ENCODE measurements at regions not wholly inside any gene's neighbourhood (a gene's known extent, or its start where the extent isn't known, plus 50 kb on each side); places are given as distances from the start of the nearest gene placed in this dataset.

GRCh38 chr20:22412977-22413868 is 171.1 kb downstream of the FOXA2 start:
- TF ChIP-seq HCFC1 (IDR thresholded peaks at IDR 0.05; ENCODE audit: low read depth, low read length) (no peak), BCL6 (CRISPR knock-in tag; IDR thresholded peaks at IDR 0.05) (no peak), FOXK1 (CRISPR knock-in tag; IDR thresholded peaks at IDR 0.05; ENCODE audit: borderline replicate concordance, low read depth) (no peak), ZNF138 (CRISPR knock-in tag; IDR thresholded peaks at IDR 0.05; ENCODE audit: low read depth) (no peak), MAFG (CRISPR knock-in tag; IDR thresholded peaks at IDR 0.05) (no peak), TCF7L2 (IDR thresholded peaks at IDR 0.05; ENCODE audit: low read depth, low read length) (no peak), ZBTB20 (CRISPR knock-in tag; IDR thresholded peaks at IDR 0.05; ENCODE audit: borderline replicate concordance, low read depth) (no peak), MXI1 (IDR thresholded peaks at IDR 0.05; ENCODE audit: borderline replicate concordance, low read depth, low read length) (no peak)

Data from HepG2 (cell line).